ENCODE measurements at regions not wholly inside any gene's neighbourhood (a gene's known extent, or its start where the extent isn't known, plus 50 kb on each side); places are given as distances from the start of the nearest gene placed in this dataset.

GRCh38 chr3:165642761-165643420 lies 194.3 kb downstream of the BCHE start:
- peak in 1 of 3 donors; percentile 34 for TF ChIP-seq POLR2AphosphoS5 (IDR thresholded peaks at IDR 0.05)
- TF ChIP-seq EP300 (IDR thresholded peaks at IDR 0.05) = no peak

Data from stomach (tissue), 4 donors.